ENCODE measurements at regions not wholly inside any gene's neighbourhood (a gene's known extent, or its start where the extent isn't known, plus 50 kb on each side); places are given as distances from the start of the nearest gene placed in this dataset.
"Not testable (repeated sequence)": the region's sequence is repeated elsewhere in the genome, so short reads cannot be mapped to it uniquely, and the experiment has no call there.

DNA sequence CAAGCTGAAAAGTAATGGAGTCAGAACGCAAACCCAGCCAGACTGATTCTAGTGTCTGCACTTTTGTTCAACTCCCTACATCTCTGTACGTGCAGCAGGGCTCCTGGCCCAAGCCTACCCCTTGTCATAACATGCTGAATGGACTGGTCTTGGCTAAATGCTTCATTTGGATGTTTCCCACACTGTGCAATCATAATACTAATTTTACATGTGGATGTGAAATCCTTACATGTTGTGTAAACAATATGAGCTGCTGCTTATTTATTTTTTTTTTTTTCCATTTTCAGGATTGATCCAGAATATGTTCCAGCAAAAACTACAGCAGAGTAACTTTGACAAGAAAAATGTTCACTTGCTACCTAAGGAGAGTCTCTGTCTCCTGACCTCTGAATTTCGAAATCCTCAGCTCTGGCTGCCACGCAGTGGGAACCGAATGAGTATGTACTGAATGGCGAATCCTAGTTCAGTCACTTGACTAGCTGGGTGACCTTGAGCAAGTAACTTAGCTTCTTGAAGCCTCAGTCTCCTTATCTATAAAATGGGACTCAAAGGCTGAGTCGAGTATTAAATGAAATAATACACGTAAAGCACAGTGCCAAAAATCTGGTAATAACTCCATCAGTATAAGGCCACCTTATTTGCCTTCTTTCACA is 133.4 kb downstream of the EHF start:
- DNase-seq (ENCODE audit: low read depth, low spot score) = no peak

DNA sequence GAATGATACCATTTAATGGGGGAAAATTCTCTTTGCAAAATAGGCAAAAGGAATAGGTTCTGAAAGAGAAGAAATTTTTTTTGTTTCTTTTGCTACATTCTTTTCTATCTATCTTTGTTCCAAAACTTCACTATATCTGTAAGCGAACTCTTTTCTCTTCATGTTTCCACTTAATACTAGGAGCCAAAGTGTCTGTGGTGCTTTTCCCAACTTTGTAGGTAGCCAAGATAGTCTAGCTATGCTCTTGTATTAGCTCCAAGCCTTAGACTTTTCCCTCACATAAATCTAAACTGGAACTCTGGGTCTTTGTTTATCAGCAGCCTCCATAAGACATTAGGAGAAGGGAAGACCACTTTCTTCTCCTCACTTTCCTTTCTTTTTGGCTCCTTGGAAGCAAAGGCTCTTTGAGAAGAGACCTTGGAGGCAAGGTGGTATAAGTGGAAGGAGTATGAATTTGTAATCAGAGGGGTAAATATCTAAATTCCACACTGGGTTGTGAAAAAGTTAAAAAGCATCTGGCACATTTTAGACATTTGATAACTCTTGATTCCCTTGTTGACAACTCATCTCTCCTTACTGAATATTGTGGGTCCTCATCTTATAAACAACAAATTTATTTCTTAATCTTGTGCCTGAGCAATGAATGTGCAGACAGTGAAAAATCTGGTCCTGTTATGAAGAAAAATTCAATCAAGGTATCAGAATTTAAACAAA is 130.0 kb downstream of the EHF start:
- no peak for DNase-seq (ENCODE audit: low read depth, low spot score)

DNA sequence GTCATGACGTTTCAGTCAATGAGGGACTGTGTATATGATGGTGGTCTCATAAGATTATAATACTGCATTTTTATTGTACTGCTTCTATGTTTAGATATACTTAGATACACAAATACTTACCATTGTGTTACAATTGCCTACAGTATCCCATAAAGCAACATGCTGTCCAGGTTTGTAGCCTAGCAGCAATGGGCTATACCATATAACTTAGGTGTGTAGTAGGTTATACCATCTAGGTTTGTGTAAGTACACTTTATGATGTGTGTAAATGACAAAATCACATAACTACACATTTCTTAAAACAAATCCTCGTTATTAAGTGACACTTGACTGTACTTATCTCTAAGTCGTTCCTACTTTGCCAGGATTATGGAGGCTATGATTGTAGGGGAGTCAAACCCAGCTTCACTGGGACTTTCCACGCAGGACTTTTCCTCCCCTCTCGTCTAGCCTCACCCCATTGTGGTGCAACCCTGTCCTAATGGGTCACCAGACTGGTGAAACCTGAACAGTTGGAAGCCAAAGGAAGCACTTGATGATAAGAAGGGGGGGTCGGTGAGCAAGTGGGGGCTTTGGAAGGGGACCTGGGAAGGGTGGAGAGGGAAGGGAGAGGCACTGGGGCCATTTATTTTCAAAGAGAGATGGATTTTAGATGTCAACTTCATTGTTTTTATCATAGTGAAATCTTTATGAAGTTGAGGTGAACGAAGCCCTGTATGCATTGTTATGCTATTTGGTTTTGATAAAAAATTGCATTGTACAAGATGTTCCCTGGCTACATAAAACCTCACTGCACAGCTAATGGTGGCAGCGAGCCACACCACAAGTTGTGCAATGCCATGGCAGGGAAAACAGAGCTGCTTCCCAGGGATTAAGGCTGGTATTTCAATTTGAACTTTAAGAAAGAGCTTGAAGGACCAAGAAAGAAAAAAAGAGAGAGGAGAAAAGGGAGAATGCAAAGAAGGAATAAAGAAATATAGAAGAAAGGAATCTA is 129.1 kb downstream of the EHF start:
- peak; percentile 55 for DNase-seq (ENCODE audit: low read depth, low spot score)

DNA sequence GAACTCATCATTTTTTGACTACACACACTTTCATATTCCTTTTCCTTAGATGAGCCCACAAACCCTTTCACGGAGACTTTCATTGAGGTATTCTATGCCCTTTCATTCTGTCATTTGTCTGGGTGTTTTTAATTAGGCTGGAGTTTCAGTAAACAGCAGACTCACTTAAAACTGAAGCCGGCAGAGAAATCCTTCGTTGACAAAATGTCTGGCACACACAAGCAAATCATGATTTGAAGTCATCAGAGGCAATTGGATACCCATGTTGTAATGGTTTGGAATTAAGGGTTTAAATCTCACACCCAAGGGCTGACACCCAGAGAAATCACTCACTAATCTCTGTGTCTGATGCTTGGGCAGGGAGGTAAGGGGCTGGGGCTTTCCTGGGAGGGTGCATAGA is 127.1 kb downstream of the EHF start:
- no peak for DNase-seq (ENCODE audit: low read depth, low spot score)

DNA sequence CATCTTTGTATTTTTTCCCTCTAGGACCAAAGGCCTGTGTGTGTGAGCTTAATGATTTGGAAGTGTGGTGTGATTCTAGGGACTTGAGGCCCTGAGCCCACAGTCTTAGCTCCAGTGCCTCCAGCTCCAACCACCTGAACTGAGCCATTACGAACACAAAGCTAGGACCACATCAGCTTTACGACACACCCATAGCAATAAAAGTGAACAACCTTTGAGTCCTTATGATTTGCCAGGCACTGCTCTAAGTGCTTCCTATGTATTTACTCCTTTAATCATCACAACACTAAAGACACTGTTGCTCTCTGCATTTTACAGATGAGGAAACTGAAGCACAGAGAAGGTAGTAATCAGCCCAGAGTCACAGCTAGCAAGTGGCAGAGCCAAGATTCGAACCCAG is 126.4 kb downstream of the EHF start:
- DNase-seq (ENCODE audit: low read depth, low spot score) = no peak

DNA sequence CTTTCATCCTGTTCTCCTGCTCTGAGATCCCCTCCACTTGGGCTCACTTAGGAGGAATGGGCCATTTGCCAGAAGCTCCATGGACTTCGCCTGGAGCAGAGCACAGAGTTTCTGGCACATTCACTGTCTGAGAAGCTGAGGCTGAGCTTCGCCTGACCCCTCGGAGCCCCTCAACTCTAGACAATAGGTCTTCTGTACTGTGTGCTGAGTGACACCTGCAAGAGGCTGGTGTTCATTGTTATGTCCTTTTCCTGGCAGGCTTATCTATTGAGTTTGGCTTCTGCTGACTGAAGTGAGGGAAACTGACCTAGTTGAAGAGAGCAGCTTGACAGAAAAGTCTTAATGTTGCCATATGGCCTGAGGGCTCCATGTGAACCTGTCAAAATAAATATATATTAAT is 124.3 kb downstream of the EHF start:
- no peak for DNase-seq (ENCODE audit: low read depth, low spot score)

DNA sequence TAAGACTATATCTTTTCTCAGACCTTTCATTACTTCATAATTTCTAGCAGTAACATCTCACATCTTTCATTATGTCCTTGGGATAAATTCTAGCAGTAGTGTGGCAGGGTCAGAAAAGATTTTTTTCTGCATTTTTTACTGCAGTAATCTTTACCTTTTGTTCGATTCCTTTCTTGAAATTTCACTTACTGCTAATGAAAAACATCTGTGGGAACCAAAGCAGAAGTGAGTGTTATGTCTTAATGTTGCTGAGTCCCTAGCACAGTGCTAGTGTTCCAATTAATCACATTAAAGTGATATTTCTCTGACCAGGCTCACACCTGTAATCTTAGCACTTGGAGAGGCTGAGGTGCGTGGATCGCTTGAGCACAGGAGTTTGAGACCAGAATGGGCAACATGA is 123.6 kb downstream of the EHF start:
- DNase-seq (ENCODE audit: low read depth, low spot score) = no peak

DNA sequence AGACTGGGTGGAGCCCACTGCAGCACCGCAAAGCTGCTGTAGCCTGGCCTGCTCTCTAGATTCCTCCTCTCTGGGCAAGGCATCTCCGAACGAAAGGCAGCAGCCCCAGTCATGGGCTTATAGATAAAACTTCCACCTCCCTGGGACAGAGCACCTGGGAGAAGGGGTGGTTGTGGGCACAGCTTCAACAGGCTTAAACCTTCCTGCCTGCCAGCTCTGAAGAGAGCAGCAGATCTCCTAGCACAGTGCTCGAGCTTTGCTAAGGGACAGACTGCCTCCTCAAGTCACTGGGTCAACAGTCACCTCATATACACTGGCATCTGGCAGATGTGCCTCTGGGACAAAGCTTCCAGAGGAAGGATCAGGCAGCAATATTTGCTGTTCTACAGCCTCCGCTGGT is 117.3 kb downstream of the EHF start:
- DNase-seq (ENCODE audit: low read depth, low spot score) = no peak

DNA sequence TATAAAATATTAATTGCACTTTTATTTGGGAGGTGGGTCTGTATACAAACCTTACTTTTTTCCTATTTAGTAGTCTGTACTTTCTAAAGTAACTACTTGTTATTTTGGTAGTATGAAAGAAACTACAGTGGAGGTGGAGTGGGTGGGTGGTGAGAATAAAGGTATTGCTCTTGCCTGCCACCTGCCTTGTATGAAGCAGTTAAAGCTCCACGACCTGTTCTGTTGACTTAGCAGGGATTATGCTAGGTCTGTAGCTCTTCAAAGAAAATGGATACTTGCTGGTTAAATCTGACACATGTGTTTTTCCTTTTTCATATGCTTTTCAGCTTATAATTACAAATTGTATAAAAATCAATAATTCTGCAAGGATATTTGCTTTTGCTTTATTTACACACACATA is 111.9 kb downstream of the EHF start:
- DNase-seq (ENCODE audit: low read depth, low spot score) = no peak

DNA sequence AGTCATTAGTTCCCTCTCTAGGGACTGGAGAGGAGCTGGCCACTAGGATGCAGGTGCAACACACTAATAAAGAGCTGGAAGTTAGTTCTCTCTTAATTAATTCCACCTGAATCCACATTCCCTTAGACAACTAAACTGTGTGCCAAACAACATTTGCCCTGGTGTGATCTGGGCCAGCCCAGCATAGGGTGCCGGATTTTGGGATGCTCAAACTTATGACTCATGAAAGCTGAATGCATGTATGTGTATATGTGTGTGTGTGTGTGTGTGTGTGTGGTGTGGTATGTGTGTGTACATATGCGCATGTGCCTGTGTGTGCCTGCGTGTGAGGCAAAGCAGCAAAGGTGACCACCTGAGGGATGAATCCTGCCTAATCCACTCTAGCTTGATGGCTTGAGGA is 110.7 kb downstream of the EHF start:
- no peak for DNase-seq (ENCODE audit: low read depth, low spot score)

DNA sequence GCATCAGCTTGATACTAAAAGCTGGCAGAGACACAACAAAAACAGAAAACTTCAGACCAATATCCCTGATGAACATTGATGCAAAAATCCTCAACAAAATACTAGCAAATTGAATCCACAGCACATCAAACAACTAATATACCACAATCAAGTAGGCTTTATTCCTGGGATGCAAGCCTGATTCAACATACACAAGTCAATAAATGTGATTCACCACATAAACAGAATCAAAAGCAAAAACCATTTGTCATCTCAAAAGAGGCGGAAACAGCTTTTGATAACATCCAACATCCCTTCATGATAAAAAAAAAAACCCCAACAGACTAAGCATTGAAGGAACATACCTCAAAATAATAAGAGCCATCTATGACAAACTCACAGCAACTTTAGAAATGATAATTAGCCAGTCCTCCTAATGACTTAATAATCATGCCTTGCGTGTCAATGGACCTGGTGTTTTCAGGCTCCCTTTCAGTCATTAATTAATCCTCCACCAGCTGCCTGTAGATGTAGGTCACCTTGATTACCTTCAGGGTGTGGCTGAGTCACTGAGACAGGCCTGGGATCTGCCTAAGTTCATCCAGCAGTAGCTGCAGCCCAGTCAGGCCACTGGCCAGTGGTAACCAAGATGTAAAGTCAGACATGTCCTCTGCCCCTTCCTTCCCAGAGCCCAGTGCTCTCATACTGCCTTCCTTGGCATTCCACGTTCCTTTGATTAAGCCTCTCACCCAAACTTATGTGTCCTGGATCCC is 109.8 kb downstream of the EHF start:
- DNase-seq (ENCODE audit: low read depth, low spot score) = no peak

DNA sequence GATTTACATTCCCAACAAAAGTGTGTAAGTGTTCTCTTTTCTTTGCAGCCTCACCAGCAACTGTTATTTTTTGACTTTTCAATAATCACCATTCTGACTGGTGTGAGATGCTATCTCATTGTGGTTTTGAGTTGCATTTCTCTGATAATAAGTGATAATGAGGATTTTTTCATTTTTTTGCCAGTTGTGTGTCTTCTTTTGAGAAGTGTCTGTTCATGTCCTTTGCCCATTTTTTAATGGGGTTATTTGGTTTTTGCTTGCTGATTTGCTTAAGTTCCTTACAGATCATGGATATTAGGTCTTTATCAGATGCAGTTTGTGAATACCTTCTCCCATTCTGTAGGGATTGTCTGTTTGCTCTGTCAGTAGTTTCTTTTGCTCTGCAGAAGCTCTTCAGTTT is 107.7 kb downstream of the EHF start:
- DNase-seq (ENCODE audit: low read depth, low spot score) = no peak

DNA sequence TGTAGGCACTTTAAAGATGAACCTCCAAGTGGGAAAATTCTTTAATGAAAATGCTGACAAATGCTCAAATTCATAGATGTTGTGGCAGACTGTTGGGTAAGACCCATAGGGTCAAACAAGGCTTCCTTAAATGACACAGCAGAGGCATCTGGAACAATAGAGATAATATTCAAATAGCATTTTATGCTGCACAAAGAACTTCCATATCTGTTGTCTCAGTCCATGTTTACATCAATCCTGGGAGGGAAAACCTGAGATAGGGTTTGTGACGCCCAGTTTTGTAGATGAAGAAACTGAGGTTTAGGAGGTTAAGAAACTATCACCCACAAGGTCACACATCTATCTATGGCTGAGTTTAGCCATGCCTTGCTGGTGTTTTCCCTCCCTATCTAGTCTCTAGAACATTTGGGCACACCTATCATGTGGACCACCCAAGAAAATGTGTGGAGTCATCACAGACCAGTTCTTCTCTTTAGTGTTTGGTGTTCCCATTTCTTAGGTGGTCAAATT is 106.4 kb downstream of the EHF start:
- no peak for DNase-seq (ENCODE audit: low read depth, low spot score)

DNA sequence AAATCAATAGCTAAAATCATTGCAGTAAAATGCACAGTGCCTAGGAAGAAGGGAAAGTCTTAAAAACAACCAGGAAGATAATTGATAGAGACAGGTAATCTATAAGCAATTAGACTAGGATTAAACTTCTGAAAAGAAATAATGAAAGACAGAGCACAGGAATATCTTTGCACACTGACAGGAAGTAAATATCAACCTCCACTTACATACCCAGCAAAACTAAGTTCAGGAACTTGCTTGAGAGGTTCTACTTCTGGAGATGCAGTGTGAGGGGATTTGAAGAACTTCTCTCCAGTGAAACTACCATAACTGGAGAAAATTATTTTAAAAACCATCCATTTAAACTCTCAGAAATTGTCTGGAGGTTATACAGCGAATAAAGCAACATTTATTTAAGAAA is 104.1 kb downstream of the EHF start:
- no peak for DNase-seq (ENCODE audit: low read depth, low spot score)

DNA sequence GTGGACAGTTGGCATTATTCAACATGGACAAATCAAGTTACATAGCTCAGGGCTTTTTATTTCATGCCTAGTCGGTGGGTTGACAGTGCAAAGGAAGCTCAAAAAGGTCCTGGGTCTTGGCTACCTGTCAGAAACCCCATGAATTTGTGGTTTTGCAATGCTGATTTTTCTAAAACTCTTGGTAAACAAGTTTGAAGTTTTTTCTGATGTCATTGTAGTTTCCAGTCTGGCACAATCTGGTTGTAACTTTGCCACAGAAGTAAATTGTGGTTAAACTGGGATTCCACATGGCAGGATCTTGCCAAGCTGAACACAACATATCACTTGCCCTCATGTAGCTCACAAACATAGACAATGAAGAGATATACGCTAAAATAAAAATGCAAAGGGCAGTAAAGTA is 100.8 kb downstream of the EHF start:
- no peak for DNase-seq (ENCODE audit: low read depth, low spot score)

DNA sequence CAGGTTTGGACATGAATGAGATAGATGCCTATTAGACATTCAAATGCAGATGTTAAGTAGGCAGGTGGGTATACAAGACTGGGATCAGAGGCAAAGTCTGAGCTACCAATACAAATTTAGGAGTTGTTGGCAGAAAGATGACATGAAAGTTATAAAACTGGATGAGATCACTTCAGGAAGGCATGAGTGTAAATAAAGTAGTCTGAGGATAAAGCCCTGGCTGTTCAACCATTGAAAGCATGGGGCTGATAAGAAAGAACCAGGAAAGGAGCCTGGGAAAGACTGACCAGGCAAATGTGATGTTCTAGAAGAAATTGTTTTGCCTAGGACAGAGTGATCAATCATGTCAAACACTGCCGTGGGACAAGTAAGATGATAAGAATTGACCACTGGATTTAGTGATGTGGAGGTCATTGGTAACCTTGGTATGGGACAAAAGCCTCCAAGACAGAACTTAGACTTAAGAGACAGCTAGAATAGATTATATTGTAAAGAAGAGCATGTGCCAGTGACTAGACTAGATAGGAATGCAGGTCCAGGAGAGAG is 98.5 kb downstream of the EHF start:
- DNase-seq (ENCODE audit: low read depth, low spot score) = no peak

DNA sequence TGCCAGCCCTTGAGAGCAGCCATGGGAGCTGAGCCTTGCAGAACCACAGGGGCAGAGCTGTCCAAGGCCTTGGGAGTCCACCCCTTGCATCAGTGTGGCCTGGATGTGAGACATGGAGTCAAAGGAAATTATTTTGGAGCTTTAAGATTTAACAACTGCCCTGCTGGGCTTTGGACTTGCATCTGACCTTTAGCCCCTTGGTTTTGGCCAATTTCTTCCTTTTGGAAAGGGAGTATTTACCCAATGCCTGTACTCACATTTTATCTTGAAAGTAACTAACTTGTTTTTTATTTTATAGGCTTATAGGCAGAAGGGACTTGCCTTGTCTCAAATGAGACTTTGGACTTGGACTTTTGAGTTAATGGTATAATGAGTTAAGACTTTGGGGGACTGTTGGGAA is 92.7 kb downstream of the EHF start:
- not testable (repeated sequence) for DNase-seq (ENCODE audit: low read depth, low spot score)
